ENCODE measurements at regions not wholly inside any gene's neighbourhood (a gene's known extent, or its start where the extent isn't known, plus 50 kb on each side); places are given as distances from the start of the nearest gene placed in this dataset.

DNA sequence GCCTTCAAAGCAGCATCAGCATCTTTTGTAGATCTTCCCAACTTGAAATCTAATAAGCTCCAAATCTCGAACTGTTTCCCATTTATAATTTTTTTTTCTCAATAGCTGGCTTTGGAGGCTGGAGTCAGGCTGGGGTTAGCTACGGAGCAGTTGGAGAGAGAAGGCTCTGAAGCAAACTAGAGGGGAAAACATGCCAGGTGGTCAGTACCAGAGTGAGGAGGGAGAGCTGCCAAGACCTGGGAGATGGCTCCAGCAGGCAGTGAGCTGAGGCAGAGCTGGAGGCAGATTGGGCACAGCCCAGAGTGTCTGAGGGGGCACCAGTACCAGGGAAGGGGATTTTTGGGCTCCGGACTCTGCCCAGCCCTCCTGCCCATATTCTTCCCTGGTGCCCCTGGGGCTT lies 311.2 kb downstream of the RPLP1 start:
- TF ChIP-seq, protein P1, sequence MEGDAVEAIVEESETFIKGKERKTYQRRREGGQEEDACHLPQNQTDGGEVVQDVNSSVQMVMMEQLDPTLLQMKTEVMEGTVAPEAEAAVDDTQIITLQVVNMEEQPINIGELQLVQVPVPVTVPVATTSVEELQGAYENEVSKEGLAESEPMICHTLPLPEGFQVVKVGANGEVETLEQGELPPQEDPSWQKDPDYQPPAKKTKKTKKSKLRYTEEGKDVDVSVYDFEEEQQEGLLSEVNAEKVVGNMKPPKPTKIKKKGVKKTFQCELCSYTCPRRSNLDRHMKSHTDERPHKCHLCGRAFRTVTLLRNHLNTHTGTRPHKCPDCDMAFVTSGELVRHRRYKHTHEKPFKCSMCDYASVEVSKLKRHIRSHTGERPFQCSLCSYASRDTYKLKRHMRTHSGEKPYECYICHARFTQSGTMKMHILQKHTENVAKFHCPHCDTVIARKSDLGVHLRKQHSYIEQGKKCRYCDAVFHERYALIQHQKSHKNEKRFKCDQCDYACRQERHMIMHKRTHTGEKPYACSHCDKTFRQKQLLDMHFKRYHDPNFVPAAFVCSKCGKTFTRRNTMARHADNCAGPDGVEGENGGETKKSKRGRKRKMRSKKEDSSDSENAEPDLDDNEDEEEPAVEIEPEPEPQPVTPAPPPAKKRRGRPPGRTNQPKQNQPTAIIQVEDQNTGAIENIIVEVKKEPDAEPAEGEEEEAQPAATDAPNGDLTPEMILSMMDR (optimal IDR thresholded peaks at IDR 0.05 in 1 of 3, IDR thresholded peaks at IDR 0.05 in 1 of 3, conservative IDR thresholded peaks at IDR 0.05 in 1 of 3; ENCODE audit: extremely low read depth in 1 of 3, insufficient read depth in 2 of 3, low read length in 3 of 3): no peak
- no peak for TF ChIP-seq EZH2 (IDR thresholded peaks at IDR 0.05; ENCODE audit: low read length)

All from keratinocyte (primary cell).